GM18520 (cell line): ENCODE measurements at regions not wholly inside any gene's neighbourhood (a gene's known extent, or its start where the extent isn't known, plus 50 kb on each side); places are given as distances from the start of the nearest gene placed in this dataset.
"Not testable (repeated sequence)": the region's sequence is repeated elsewhere in the genome, so short reads cannot be mapped to it uniquely, and the experiment has no call there.

Experiments
- ATAC-seq: cut with Tn5 transposase; IDR thresholded peaks from one replicate; pipeline ENCODE4 v1.9.1; 2021; ENCODE audit not compliant: unreplicated experiment

DNA sequence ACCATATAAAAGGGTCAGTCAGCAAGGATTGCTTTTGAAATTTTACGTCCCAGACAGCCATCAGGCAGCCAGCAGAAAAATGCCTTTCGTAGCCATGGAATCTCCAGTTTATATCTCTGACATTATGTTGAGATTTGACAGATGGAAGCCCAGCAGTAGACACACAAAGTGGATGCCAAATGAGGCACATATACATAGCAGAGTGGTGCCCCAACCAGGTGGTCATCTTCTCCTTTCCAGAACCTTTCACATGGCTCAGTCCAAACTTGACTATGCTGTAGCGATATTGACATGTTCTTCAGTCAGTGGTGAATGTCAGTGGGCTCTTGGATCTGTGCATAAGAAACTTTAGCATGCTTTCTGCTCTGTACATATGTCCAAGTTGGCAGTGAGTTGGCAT lies 123.3 kb upstream of the GBE1 start:
- no peak for ATAC-seq

DNA sequence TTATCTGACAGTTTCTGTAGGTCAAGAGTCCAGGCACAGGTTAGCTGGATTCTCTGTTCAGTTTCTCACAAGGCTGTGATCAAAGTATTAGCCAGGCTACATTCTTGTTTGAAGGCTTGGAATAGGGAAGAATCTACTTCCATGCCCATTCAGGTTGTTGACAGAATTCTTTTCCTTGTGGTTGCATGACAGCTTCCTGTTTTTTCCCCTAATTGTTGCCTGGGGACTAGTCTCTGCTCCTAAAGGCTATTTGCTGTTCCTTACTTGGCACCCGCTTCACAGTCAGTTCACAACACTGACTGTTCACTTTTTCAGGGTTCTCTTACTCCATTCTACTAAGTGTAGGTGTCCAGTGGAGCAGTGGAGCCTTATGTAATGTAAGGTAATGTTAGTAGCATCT lies 115.4 kb upstream of the GBE1 start:
- no peak for ATAC-seq

DNA sequence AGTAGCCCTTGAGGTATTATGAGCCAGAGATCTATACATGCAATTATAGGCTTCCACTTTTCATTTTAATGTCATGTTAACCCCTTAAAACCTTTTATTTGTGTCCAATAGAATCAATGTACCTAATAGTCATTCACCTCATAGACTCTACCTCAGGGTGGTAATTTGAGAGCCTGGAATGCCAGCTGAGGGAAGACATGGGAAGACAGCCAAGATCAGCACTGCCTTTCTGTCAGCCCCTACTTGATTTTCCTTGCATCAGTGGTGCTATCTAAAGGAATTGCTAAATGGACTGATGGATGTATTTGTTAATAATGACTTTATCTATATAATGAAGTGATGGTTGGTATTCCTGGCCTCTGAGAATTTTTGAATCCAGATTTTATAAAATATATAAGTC lies 113.3 kb upstream of the GBE1 start:
- ATAC-seq = no peak

DNA sequence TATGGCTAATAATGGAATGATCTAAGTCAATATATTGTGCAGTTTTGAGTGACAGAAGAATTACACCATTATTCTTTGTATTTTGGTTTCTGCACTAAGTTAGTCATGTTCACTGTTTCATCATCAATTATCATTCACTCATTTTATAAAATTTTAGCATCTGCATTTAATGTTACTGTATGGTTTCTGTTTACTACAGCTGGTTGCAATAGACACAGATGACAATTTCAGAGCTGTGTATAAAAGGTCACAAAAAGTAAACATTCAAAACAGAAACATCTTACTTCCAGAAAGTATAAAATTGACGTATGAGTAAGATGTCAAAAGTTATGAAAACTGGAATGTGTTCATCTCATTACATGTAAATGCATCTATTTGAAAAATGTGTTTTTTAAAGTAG lies 111.1 kb upstream of the GBE1 start:
- no peak for ATAC-seq

DNA sequence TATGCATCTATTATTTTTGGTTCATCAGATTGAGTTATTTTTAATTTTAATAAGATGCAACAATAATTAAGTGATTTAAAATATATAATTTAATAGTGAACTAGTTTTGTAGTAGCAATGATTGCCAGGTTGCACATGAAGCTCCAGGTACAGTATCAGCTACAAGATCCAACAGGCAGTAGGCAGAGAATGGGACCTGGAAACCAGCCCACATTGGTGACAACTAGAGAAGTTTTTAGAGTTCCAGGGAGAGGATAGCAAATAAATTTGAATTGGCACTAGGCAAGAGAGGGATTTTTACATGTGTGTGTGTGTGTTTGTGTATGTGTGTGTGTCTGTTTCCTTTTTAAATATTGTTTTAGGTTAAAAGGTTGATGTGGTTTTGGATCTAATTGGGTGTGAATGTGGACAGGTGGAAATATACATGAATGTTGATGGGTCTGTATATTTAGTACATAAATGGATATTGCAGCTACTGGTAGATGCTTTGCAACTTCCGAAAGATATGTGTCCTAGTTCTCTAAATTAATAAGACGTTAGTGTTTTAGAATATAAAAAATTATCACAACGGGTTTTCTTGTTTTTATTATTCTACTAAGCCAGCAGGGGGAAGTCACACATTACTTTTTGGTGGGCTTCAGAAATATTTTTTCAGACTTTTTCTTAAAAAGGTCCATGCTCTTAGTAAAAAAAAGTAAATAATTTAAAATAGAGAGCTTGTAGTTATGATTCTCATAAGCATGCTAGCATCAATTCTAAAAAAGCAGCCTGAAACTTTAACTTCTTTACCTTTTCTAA lies 110.1 kb upstream of the GBE1 start:
- no peak for ATAC-seq

DNA sequence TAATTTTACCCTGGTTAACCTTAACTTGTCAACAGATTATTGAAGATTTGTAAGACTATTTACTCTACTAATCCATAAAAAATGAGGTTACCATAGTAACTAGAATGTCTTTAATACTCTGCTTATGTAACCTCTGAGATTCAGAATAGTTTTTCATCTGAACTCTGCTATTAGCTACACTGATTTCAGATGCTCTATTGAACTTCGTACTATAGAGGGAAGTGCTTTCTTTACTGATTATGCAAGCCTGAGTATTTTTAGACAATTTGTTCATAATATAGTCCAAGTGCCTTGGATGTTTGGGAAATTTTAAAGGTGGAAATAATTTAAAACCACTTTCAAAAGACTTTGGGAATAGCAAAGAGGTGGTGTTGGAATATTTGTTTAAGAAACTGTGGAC lies 107.9 kb upstream of the GBE1 start:
- ATAC-seq = no peak

DNA sequence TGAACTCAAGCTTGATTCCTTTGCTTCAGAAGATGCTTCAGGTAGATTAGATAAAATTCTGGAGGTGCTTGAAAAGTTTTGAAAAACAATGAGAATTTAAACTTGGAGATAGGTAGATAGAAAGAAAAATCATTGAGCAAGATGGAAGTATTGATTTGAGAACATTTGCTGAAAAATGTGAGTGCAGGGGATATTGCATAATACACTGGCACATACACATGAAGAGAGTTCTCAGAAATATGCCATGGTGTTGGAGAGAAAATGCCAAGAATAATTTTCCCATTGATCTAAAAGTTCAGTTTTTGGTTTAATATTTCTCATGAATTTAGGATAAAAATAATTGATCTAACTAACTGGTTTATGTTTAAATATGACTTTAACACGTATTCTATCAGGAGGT lies 107.2 kb upstream of the GBE1 start:
- ATAC-seq = no peak

DNA sequence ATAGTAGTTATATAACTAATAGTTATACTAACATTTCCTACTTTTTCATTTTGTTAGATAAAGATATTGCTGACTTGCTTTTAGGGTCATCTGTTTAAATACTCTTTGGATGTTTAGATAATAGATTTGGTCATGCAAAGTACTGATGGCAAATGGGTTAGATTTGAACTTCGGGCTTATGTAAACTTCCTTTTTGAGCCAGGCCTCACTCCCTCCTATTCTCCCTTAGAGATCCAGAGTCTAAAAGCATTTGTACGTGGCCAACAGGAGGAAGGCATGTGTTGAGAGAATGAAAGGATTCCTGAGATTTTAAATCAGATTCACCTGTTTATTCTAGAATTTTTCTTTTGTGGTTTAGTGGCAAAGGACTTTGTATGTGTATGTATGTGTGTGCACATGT lies 106.4 kb upstream of the GBE1 start:
- ATAC-seq = no peak

DNA sequence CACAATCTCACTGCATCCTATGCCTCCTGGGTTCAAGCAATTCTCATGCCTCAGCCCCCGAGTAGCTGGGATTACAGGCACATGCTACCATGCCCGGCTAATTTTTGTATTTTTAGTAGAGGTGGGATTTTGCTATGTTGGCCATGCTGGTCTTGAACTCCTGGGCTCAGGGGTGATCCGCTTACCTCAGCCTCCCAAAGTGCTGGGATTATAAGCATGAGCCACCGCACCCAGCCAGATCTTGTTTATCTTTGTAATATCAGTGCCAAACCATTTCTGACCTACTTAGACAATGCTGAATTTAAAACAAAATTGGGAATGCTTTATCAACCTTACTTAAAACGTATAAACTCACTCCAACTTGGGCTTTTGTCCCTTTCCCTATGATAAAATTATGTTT lies 103.7 kb upstream of the GBE1 start:
- ATAC-seq = not testable (repeated sequence)

DNA sequence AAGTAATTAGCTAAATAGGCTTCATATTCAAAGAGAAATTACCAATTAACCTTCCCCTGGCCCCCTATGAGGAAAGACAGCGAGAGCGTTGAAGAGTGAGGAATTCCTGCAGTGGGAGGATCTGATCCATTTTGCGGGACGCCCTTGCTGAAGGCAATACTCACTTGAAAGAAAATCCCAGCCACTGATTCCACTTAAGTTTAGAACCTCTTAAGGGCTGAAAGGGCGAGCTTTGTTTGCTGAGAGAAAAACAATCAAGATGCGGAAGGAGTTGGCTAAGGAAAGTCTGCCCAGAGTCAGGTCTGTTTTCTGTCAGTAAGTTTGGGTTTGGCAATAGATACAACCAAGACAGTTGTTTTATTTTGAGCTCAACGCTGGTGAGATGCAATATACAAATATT lies 102.8 kb upstream of the GBE1 start:
- ATAC-seq = no peak

DNA sequence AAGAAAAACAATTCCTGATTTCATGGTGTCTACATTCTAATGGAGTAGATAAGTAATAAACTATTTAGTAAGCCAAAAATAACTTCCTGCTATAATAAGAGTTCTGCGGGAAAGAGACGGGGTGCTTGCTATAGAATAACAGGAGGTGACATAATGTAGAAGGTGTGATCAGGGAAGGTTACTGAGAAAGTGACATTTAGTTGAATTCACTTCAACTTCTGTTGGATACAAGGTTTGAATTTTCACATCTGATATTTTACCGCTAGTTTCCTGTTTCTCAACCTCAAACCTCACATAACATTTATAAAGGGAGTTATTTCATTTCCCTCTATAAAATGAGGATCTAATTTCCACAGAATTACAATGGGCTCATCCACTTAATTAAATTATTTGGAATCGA lies 102.3 kb upstream of the GBE1 start:
- no peak for ATAC-seq

DNA sequence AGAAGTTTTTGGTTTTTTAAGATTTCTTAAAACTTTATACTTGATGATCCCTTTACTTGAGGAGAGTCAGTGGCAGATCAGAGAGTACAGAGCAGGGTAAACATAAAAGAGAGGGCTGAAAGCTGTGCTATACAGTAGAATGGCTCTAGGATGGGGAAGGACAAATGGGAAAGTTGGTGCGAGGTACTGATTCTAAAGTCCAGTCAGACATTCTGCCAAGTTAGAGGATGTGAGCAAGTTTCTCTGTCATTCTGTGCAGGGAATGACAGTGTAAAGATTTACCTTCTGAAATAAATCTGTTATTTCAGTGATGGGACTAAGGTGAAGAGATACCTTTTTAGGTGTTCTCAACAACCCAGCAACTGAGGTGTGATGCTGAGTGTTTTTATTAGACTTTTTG lies 100.1 kb upstream of the GBE1 start:
- no peak for ATAC-seq

DNA sequence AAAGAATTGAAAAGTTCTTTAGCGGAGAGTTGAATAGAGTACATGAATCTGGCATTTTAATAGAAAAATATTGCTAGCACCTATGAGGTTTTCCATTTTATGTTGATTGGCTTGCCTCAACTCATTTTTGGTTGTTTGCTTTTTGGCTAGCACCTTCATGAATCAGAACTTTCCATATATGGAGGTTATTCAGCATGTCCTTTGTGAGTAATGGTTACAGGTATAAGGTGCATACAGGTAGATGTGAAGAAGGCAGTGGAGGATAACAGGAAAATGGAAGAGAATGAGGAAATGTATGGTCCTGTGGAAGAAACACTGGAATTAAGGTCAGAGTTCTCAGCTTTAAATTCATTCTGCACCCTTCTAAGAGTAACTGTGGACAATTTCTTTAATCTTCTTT lies 98.1 kb upstream of the GBE1 start:
- no peak for ATAC-seq

DNA sequence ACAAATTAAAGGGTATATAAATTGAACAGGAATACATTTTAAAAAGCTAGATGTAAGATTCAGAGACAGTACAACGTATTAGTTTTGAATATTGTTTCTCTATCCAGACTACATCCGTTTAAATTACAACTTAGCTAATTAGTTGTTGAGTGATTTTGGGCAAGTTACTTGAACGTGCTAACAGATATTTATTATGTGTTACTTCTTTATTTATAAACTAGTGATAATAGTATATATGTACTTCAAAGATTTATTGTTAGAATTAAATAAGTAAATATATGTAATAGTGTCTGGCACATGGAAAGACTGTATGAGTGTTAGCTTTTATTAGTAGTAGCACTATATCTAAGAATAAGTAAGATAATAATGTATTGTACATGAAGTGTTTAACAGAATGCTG lies 92.0 kb upstream of the GBE1 start:
- no peak for ATAC-seq

DNA sequence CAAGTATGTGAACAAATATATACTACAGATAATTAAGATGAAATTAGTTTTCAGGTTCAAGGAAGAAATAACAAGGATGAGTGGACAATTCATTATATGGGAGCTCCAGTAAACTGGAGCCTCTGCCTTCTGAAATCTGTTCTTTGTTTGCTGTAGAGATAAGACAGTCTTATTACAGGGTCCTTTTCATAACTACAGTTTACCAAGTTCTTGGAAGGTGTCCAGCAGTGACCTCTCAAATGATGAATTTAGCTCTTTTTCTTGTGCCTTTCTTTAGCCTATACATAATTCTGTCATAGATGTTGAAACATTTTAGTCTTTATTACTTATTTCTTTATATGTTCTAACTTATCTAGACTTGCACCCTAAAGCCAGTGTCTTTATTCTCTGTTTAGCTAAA lies 89.7 kb upstream of the GBE1 start:
- no peak for ATAC-seq

DNA sequence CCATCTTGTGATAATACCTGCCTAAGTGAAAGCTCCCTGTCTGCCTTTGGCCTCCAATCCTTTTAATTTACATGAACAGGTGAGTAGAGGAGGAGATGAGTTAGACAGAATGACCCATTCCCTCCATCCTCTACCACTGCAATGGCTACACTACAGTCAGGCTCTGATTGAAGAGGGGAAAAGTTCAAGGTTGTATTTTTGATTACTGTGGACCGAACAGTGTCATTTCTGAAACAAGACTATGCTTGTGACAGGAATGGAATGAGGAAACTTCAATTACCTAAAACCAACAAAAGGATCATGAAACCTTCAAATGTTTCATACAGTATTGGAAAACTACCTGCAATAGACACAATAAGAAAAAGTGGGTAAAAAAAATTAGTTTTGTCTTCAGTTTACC lies 85.5 kb upstream of the GBE1 start:
- ATAC-seq = no peak

DNA sequence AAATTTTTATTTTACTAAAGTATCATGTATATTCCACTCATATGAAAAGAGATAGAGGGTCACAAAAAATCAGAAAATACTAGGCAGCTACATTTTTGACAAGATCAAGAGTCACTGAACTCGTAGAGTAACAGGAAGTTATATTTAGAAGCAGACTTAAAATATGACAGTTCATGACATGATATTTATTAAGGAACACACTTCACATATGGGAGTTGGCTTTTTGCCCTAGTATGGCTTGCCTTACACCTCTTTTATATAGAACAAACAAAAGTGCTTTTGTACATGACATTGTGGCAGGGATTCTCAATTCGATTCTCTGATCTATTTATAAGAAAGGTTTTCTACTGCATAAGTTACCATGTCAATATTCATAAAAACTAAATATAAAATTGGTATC lies 80.1 kb upstream of the GBE1 start:
- ATAC-seq = no peak

DNA sequence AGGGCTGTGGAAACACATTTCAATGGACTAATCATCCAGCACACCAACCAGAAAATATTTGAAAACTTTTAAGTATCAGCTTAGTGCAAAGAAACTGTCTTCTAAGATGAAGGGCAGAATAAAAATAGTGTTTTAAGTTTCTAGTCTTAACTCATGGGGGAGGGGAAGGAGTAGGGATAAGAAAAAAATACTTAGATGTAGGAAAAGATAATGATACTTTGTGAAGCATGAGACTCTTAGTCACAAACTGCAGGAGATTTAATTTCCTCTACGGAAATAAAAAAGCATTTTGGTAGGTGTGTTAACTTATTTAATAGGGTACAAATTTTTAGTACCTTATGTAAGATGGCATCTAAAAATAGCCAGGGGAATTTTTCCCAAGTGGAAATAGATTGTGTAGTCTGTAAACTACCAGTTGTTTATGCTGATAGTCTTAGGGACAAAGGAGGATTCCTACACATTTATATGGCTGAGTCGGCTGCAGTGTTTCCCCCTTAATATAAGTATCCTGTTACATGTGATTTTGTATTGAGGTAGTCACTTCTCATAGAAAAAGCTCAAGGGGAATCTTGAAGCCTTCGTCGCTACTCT lies 78.2 kb upstream of the GBE1 start:
- ATAC-seq = no peak

DNA sequence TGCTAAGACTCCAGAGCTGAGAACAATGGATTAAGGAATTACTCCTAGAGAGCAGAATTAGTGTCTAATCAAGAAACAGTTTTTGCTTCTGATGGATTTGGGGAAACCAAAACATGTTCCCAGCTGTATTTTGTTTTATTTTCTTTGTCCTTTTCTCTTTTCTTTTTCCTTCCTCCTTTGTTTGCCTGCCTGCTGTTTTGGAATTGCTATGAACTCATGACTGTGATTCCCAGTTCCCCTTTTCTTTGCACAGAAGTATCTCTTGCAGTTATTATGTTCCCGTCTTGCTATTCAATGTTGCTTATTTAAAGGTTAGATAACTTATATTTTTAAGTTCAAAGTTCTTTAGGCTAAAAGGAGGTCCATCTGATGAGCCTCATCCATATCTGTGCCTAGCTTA lies 77.0 kb upstream of the GBE1 start:
- no peak for ATAC-seq

DNA sequence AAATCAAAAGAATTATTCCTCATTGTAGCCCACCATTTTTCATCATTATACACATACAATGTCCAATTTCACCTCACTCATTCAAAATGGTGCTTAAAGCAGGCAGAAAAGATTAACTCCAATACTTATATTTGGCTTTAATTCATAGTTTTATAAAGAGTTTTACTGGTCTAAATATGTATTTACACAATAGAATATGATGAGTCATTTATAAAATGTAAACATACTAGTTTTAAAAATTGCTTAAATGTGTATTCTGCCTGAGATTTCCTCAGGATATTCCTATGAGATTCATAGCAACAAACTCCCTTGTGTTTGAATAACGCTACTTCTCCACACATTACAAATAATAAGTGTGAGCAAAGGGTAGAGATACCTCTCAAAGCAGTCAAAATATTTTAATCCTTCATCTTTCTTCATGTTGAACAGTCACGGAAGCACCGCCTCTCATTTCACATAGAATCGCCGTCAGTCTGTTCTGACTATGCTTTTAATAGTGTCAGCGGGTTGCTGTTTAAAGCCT lies 75.7 kb upstream of the GBE1 start:
- no peak for ATAC-seq

DNA sequence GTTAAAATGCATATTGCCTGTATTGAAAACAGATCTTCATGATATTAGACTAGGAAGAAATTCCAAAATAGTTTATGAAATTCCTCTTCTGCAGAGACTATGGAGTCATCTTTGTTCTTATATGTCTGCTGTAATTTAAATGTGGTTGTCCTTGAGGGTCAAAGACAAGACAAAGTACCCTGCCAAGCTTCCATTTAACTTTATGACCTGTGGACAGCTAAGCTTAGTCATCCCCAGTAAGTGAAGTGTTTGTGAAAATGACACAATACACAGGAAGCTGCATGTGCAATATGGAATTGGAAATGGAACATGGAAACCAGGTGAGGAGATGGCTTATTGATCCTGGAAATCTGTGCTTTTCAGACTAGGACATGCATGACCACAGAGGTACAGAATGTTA lies 68.5 kb upstream of the GBE1 start:
- no peak for ATAC-seq

DNA sequence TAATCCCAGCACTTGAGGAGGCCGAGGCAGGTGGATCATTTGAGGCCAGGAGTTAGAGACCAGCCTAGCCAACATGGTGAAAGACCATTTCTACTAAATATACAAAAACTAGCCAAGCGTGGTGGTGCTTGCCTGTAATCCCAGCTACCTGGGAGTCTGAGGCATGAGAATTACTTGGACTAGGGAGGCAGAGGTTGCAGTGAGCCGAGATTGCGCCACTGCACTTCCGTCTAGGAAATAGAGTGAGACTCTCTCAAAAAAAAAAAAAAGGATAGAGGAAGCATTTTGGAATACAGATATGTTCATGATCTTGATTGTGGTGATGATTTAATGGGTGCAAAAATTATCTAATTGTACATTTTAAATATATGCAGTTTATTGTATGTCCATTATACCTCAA lies 67.8 kb upstream of the GBE1 start:
- ATAC-seq = not testable (repeated sequence)

DNA sequence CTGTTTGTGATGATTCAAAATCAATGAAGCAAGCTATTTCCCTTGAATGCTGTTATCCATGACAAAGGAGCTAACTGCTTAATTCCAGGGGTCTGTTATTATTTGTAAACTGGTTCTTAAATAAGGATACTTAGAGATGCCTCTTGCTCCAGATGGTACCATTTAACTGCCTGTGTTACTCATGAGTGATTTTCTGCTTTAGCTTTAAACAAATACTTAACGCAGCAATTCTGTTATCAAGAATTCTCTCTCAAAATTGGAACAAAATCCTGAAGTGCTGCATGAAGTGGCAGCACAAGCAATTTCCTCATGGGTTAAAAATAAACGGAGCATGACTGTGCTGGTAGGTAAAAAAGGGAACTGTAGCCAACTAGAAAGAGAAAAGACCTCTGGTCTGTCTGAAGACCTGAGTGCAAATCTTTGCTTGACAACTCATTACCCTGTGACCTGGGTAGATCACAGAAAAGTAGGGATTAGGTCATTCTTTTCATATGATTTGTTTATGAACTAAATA lies 62.5 kb upstream of the GBE1 start:
- ATAC-seq = peak; percentile 89
